Stimulated activated CD4-positive, alpha-beta T cell treated with anti-CD3 and anti-CD28 coated beads, Interleukin-2, amount 100 ng/mL, for 48 hours (primary cell): ENCODE measurements at regions not wholly inside any gene's neighbourhood (a gene's known extent, or its start where the extent isn't known, plus 50 kb on each side); places are given as distances from the start of the nearest gene placed in this dataset.

Source experiments
- DNase-seq, 2 donors: peaks; one replicate each; pipeline ENCODE4 v3.0.0-alpha.2; 2020

GRCh38 chr15:91523596-91523995 lies 329.9 kb upstream of the SLCO3A1 start:
- DNase-seq, result no peak

DNA sequence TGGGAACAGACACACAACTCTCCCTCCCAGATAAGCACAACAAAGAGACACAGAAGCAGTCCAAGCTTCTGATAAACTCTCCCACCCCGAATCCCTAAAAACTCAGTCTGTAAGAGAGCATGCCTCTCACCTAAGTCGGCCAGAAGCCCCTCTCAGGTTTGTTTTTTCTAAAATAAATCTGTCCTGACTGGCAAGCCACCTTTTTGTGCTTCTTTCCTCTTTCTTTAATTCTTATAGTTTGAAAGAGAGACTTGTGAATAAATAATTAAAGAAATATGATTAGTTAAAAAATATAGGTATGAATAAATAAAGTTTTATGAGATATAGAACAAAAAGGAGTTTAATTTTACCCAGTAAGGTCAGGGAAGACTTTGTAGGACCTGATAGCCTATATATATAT lies 329.0 kb upstream of the SLCO3A1 start:
- no peak for DNase-seq

- DNase-seq, result no peak
Observed at GRCh38 chr15:91525751-91526150, 327.8 kb upstream of the SLCO3A1 start.

DNA sequence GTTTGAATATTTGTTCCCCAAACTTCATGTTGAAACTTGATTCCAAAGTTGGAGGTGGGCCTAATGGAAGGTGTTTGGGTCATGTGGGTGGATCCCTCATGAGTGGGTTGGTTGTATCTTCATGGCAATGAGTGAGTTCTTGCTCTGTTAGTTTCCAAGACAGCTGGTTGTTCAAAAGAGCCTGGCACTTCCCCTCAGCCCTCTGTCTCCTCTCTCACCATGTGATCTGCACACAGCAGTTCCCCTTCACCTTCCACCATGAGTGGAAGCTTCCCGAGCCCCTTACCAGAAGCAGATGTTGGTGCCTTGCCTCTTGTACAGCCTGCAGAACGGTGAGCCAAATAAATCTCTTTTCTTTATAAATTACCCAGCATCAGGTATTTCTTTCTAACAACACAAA lies 327.1 kb upstream of the SLCO3A1 start:
- DNase-seq, result no peak

GRCh38 chr15:91528801-91529200 lies 324.7 kb upstream of the SLCO3A1 start:
- DNase-seq, result no peak

DNA sequence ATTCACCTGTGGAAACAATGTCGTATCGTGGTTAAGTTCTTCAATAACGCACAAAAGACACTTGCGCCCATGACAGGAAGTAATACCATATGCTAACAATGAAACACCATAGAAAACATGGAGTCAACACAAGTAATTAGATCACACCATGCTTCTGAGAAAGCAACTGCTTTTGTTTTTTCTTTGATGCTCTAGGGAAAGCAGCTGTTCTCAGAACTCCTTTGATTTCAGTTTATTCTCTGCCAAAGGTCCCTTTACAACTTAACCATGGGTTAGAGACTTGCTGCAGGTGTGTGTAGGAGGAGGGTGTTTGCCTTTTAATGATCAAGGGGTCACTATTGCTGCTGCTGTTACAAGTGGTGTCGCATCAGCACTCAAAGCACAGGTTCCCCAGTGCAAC lies 324.0 kb upstream of the SLCO3A1 start:
- DNase-seq, result no peak

GRCh38 chr15:91530279-91530678 lies 323.2 kb upstream of the SLCO3A1 start:
- no peak for DNase-seq

DNA sequence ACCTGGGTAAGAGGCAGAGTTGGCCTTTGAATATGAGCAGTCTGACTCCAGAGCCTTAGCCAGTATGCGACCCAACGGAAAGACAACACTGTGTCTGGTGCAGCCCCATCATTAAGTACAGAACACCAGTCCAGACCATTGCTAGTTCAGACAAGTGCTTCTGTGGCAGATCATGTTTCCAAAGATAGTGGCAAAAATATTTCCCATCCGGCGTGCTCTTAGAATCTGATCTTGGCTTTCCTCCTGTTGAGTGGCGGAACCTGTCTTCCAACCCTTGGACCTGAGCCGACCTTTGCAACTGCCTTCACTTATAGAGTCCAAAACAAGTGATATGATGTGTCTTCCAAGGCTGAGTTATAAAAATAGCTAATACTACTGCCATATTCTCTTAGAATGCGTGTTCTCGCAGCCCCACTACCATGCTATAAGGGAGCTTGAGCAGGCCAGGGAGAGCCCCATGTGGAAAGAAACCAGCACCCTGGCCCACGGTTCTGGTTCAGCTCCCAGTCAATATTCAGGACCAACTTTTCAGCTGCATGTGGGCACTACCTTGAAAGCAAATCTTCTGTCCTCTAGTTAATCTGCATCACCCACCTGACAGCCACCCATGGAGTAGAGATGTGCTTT lies 322.4 kb upstream of the SLCO3A1 start:
- DNase-seq, result no peak

GRCh38 chr15:91534235-91534634 lies 319.3 kb upstream of the SLCO3A1 start:
- DNase-seq, result no peak

GRCh38 chr15:91534976-91535375 lies 318.5 kb upstream of the SLCO3A1 start:
- no peak for DNase-seq

- no peak for DNase-seq
Observed at GRCh38 chr15:91535856-91536500, 317.5 kb upstream of the SLCO3A1 start.

- no peak for DNase-seq
Observed at GRCh38 chr15:91537856-91538255, 315.7 kb upstream of the SLCO3A1 start.

GRCh38 chr15:91538782-91539181 lies 314.7 kb upstream of the SLCO3A1 start:
- no peak for DNase-seq

DNA sequence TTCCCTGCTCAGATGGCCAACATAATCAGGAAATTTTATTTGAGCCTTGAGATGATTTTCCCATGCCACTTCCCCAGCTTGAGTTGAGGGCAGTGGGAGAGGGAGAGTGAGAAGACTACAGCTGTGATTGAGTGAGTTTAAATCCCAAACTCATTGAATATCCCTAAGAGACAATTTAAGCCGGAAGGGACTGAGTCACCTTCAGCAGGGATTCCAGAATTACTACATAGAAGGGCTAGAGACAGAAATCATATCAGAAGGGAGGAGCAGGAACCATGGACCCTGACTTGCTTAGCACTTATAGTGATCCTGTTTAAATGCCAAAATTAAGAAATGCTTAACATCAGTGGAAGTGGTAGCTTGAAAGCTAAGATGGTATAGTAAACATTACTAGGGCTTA lies 312.2 kb upstream of the SLCO3A1 start:
- no peak for DNase-seq

- DNase-seq, result no peak
Observed at GRCh38 chr15:91542226-91542625, 311.3 kb upstream of the SLCO3A1 start.

- DNase-seq, result no peak
Observed at GRCh38 chr15:91547356-91547755, 306.2 kb upstream of the SLCO3A1 start.

DNA sequence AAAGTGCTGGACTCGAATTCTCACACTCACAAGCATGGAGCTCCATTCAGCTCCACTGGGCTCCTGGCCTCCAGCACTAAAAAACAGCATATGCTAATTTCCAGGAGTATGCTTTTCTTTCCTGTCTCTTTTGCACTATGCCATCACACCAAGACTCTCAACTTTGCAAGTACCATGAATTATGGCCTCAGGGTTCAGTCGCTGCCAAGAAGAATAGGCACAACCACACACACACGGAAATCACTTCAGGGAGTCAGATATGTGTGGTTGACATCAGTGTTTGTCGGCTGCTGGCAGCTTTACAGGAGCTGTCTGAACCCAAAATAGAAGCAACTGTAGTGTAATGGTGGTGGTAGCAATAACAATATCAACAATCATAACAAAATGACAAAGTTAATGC lies 305.0 kb upstream of the SLCO3A1 start:
- no peak for DNase-seq

GRCh38 chr15:91549581-91549980 lies 303.9 kb upstream of the SLCO3A1 start:
- DNase-seq, result no peak

GRCh38 chr15:91552555-91552954 lies 301.0 kb upstream of the SLCO3A1 start:
- DNase-seq, result no peak

GRCh38 chr15:91553196-91553854 lies 300.2 kb upstream of the SLCO3A1 start:
- DNase-seq, result no peak

DNA sequence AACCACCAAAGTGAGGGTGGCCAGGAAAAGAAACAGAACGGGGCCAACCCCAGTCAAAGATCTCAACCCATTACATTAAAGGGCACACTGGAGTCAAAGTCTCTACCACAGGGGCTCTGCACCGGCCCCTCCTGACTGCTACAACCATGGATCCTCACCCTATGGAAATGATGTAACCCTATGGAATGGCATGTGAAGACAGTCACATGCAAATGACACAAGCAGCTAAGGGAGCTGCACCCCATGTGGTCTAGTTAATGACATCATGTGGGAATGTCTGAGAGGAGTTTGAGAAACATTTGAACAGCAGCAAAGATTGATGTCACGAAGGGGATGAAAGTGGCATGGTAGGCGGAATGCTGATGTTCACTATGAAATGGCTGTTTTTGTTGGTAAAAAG lies 298.2 kb upstream of the SLCO3A1 start:
- no peak for DNase-seq

DNA sequence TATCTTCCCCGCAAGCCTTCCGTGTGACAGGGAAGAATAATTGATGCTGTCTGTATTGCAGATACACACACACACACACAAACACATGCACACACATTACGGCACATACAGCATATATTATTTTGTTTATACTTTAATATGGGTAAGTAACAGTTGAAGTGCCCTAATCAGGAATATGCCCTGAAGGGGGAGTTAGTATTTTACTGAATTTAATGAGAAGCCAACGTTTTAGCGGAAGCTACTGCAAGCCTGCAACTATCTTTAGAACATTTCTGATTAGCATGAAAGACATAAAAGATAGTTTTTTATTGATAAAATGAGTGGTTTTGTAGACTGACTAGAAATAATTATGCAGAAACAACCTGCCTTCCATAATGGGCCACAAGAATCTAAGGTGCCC lies 296.6 kb upstream of the SLCO3A1 start:
- DNase-seq, result no peak

DNA sequence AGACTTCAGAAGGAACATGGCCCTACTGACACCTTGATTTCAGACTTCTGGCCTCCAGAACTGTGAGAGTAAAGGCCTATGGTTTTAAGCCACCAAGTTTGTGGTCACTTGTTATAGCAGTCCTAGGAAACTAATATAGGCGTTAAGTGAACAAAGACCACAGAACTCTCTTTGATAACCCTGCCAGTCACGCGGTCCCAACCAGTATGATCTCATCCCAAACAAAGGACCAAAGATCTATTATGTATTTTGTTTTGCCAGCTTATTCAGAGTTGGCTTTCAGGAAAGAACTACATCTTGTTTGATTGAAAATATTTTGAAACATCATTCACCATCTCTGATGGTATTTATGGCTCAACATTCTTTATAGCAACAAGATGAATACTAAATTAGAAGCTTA lies 294.4 kb upstream of the SLCO3A1 start:
- no peak for DNase-seq

DNA sequence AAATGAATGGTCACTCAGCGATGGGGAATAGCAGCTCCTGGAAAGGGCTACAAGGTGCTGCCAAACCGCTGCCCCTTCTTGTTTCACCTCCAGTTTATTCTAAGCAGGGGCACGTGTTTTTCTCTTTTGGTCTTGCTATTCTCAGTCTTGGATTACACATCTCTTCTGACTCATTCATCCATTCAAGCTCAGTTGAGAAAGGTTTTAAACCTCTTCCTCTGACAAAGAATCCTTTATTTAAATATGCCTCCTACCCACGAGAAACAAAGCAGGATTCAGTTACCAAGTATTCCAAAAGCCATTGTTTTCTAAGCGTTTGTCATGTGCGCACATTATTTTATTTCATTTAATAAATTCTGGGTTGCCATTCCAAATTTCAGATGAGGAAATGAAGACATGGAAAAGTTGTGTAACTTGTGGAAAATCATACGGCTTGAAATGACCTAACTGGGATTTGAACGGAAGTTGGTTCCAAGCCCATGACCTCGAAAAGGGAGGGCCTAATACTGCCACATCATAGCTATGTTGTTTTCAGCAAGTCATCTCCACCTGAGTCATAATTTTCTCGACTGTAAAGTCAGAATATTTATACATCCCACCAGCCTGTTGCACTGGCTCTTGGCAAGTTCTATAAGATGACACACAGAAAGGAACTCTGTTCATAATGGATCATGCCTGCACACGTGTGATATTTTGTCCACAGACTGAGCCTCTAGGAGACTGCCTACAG lies 292.0 kb upstream of the SLCO3A1 start:
- no peak for DNase-seq
